Body of pancreas (tissue), 4 donors: ENCODE measurements at regions not wholly inside any gene's neighbourhood (a gene's known extent, or its start where the extent isn't known, plus 50 kb on each side); places are given as distances from the start of the nearest gene placed in this dataset.

ENCODE experiments used
- CTCF ChIP-seq, 7 experiments: fragments of 450-650 bp in 4 of 7; fragments of 200-600 bp in 3 of 7; sonication (generic) in 3 of 7; IDR thresholded peaks; one replicate each; pipeline ENCODE4 v1.5.1; 2016 to 2019; ENCODE audit warnings: antibody characterized with exemption in 7 of 7
- POLR2A ChIP-seq, 3 donors: fragments of 450-650 bp; IDR thresholded peaks; one replicate each; pipeline ENCODE4 v1.6.1; 2016; ENCODE audit warnings: antibody characterized with exemption in 3 of 3, mild to moderate bottlenecking in 2 of 3

GRCh38 chr14:97707603-97708002 lies 910.4 kb downstream of the VRK1 start:
- no peak for TF ChIP-seq CTCF (IDR thresholded peaks at IDR 0.05)
- TF ChIP-seq POLR2A (IDR thresholded peaks at IDR 0.05): no peak
